IMR-90 (cell line): ENCODE measurements at regions not wholly inside any gene's neighbourhood (a gene's known extent, or its start where the extent isn't known, plus 50 kb on each side); places are given as distances from the start of the nearest gene placed in this dataset. TPM values are rescaled to one million over a fixed set of nuclear protein-coding genes. Genes with fewer than 3 reads are reported as not detected.
"Not testable (repeated sequence)": the region's sequence is repeated elsewhere in the genome, so short reads cannot be mapped to it uniquely, and the experiment has no call there.

Source experiments
- ATAC-seq: fragments of 200-7000 bp; cut with Tn5 transposase; 2 replicates; pipeline ENCODE4 v1.9.1; 2020; ENCODE audit warnings: low read depth, mild to moderate bottlenecking, moderate library complexity
- BruUV-seq: library from RNA; stranded (reverse); fragments of 400-500 nt; replicated peaks from 2 replicates; lab custom pipeline; 2021; lab: Mats Ljungman, UMichigan
- CTCF ChIA-PET: fragments of 300-600 bp; formaldehyde crosslinking; extraction: SDS; loops from one replicate; lab custom pipeline; 2021; ENCODE audit warnings: antibody characterized with exemption; lab: Yijun Ruan, JAX
- POLR2A ChIA-PET: fragments of 300-600 bp; sonication (Branson Sonifier 250); formaldehyde crosslinking; loops from one replicate; lab custom pipeline; 2022; ENCODE audit warnings: antibody characterized with exemption; ENCODE audit not compliant: unreplicated experiment; lab: Charles Lee
- DNase-seq: peaks from one replicate; pipeline ENCODE4 v3.0.0; 2013
- H2AFZ ChIP-seq: replicated peaks from 2 replicates; pipeline ENCODE3; 2013; ENCODE audit warnings: low read length, mild to moderate bottlenecking; ENCODE audit not compliant: poor library complexity
- H2AK5ac ChIP-seq: 2 replicates; pipeline ENCODE4 v1.6.1; 2013; ENCODE audit warnings: low read depth, low read length, inconsistent platforms
- H2AK9ac ChIP-seq: replicated peaks from 2 replicates; pipeline ENCODE3; 2013; ENCODE audit warnings: mild to moderate bottlenecking, low read depth, low read length, moderate library complexity; ENCODE audit not compliant: poor library complexity
- H2BK120ac ChIP-seq: 2 replicates; pipeline ENCODE4 v1.6.1; 2013; ENCODE audit warnings: low read depth, low read length, inconsistent platforms
- H2BK15ac ChIP-seq: 3 replicates; pipeline ENCODE4 v1.6.1; 2013; ENCODE audit warnings: low read depth, low read length, inconsistent platforms
- H2BK20ac ChIP-seq: 2 replicates; pipeline ENCODE4 v1.6.1; 2013; ENCODE audit warnings: low read depth, mild to moderate bottlenecking, inconsistent platforms, low read length, moderate library complexity
- H2BK5ac ChIP-seq: 2 replicates; pipeline ENCODE4 v1.6.1; 2013; ENCODE audit warnings: mild to moderate bottlenecking, low read depth, low read length, inconsistent platforms; ENCODE audit not compliant: poor library complexity, severe bottlenecking
- H3K14ac ChIP-seq: replicated peaks from 2 replicates; pipeline ENCODE4 v1.6.1; 2013; ENCODE audit warnings: low read depth, low read length, inconsistent platforms
- H3K18ac ChIP-seq: 2 replicates; pipeline ENCODE4 v1.6.1; 2013; ENCODE audit warnings: low read depth, low read length, control low read depth
- H3K23ac ChIP-seq: 2 replicates; pipeline ENCODE4 v1.6.1; 2013; ENCODE audit warnings: low read depth, low read length, inconsistent platforms
- H3K27ac ChIP-seq: 2 replicates; pipeline ENCODE4 v1.5.1; 2013; ENCODE audit warnings: mild to moderate bottlenecking, control low read depth, low read length; ENCODE audit not compliant: insufficient read depth
- H3K27me3 ChIP-seq: 2 replicates; pipeline ENCODE4 v1.6.1; 2013; ENCODE audit warnings: low read length; ENCODE audit not compliant: control insufficient read depth, insufficient read depth
- H3K36me3 ChIP-seq: 2 replicates; pipeline ENCODE4 v1.6.1; 2013; ENCODE audit warnings: low read length, mixed read lengths; ENCODE audit not compliant: control insufficient read depth, insufficient read depth
- H3K4ac ChIP-seq: 2 replicates; pipeline ENCODE4 v1.6.1; 2013; ENCODE audit warnings: low read depth, low read length, inconsistent platforms
- H3K4me1 ChIP-seq: 2 replicates; pipeline ENCODE4 v1.6.1; 2013; ENCODE audit warnings: low read length, mixed read lengths; ENCODE audit not compliant: control insufficient read depth, insufficient read depth
- H3K4me2 ChIP-seq: 2 replicates; pipeline ENCODE4 v1.6.1; 2013; ENCODE audit warnings: low read depth, mild to moderate bottlenecking, control low read depth, low read length, moderate library complexity
- H3K4me3 ChIP-seq: 2 replicates; pipeline ENCODE4 v1.5.1; 2013; ENCODE audit warnings: low read depth, mild to moderate bottlenecking, control low read depth, low read length, moderate library complexity; ENCODE audit not compliant: insufficient read depth
- H3K56ac ChIP-seq: 2 replicates; pipeline ENCODE4 v1.6.1; 2013; ENCODE audit warnings: low read length, inconsistent platforms; ENCODE audit not compliant: insufficient read depth; ENCODE audit errors: extremely low read depth
- H3K79me1 ChIP-seq, 2 experiments: 2 replicates each; pipeline ENCODE4 v1.6.1; 2013; ENCODE audit warnings: low read length in 2 of 2, inconsistent platforms in 1 of 2, low read depth in 1 of 2
- H3K9ac ChIP-seq: 2 replicates; pipeline ENCODE4 v1.6.1; 2013; ENCODE audit warnings: low read depth, low read length, control low read depth
- H3K9me1 ChIP-seq: 2 replicates; pipeline ENCODE4 v1.6.1; 2013; ENCODE audit warnings: low read length, inconsistent platforms; ENCODE audit not compliant: insufficient read depth
- H3K9me3 ChIP-seq: 2 replicates; pipeline ENCODE4 v1.6.1; 2013; ENCODE audit warnings: low read length; ENCODE audit not compliant: control insufficient read depth, insufficient read depth
- H4K20me1 ChIP-seq: 2 replicates; pipeline ENCODE4 v1.6.1; 2013; ENCODE audit warnings: low read length, inconsistent platforms; ENCODE audit not compliant: insufficient read depth
- H4K5ac ChIP-seq: 2 replicates; pipeline ENCODE4 v1.6.1; 2013; ENCODE audit warnings: mild to moderate bottlenecking, low read depth, low read length, control low read depth
- H4K8ac ChIP-seq, 2 experiments: 2 replicates each; pipeline ENCODE4 v1.6.1; 2013; ENCODE audit warnings: low read depth in 2 of 2, low read length in 2 of 2, control low read depth in 1 of 2, inconsistent platforms in 1 of 2
- H4K91ac ChIP-seq: 2 replicates; pipeline ENCODE4 v1.6.1; 2013; ENCODE audit warnings: low read depth, low read length, inconsistent platforms; ENCODE audit not compliant: insufficient read depth
- WGBS, 2 experiments: methylation state at CpG; one replicate each; pipeline versions ENCODE4 v1.1.5 to v1.1.7; 2013; ENCODE audit warnings: missing lambda C conversion rate in 2 of 2; ENCODE audit not compliant: insufficient read length in 1 of 2; ENCODE audit errors: extremely low coverage in 2 of 2; 5-methylcytosine and 5-hydroxymethylcytosine counted together
- dilution Hi-C: fragments of 300-500 bp; cut with HindIII; formaldehyde crosslinking; loops from one replicate; pipeline ENCODE4 v1.14.3; 2018; ENCODE audit warnings: low sequenced_read_pairs; ENCODE audit not compliant: unreplicated experiment
- in situ Hi-C: fragments of 300-500 bp; cut with MboI; formaldehyde crosslinking; loops from 3 replicates; pipeline ENCODE4 v1.14.3; 2019; ENCODE audit warnings: low sequenced_read_pairs, inconsistent platforms, mixed read lengths
- intact Hi-C: fragments of 100-400 bp; cut with micrococcal nuclease; formaldehyde crosslinking; loops from 2 replicates; pipeline ENCODE4 v1.10.0; 2022
- microRNA-seq, 2 experiments: library from miRNA; stranded (forward) in 1 of 2; unstranded in 1 of 2; fragments of 10-50 nt in 1 of 2; fragments of <30 nt in 1 of 2; gene quantifications in 1 of 2; microRNA quantifications in 1 of 2; one replicate each; pipeline versions ENCODE3 to v1.1.0; 2013 to 2020; ENCODE audit not compliant: insufficient read depth in 1 of 2, insufficient read length in 1 of 2, unreplicated experiment in 1 of 2
- small RNA-seq, 5 experiments: library from RNA; depleted of rRNA; stranded (forward); fragments of <200 nt; gene quantifications; one replicate each; pipeline ENCODE3, GENCODE V24; 2012

- H2BK20ac ChIP-seq, dilution Hi-C loops, H3K9me1 ChIP-seq, H4K91ac ChIP-seq, BruUV-seq, H3K18ac ChIP-seq, CTCF ChIA-PET, H2AK9ac ChIP-seq, H3K4ac ChIP-seq, ATAC-seq, H2BK120ac ChIP-seq, H3K9me3 ChIP-seq, H4K8ac ChIP-seq, H2AFZ ChIP-seq, H3K56ac ChIP-seq, H3K27ac ChIP-seq, H3K4me3 ChIP-seq, H4K5ac ChIP-seq, H3K4me1 ChIP-seq, H2BK15ac ChIP-seq, H3K4me2 ChIP-seq, H3K36me3 ChIP-seq, H2BK5ac ChIP-seq, POLR2A ChIA-PET, DNase-seq, in situ Hi-C loops, H3K27me3 ChIP-seq, intact Hi-C loops, H3K79me1 ChIP-seq, H2AK5ac ChIP-seq, H3K9ac ChIP-seq, H3K14ac ChIP-seq, H3K23ac ChIP-seq, H4K20me1 ChIP-seq: not testable (repeated sequence)
- no CpG with 5 or more reads among the region's 3 CpGs for WGBS, 2 experiments
Observed at GRCh38 chrX:123129805-123130204, 54.3 kb upstream of the GRIA3 start.

Small RNA genes lying in the stretch of these regions (microRNA-seq; reads per million reads assigned to microRNA genes)
- gene MIR3672 (ENCODE audit: insufficient read depth in 1 of 2, insufficient read length in 1 of 2, unreplicated experiment in 1 of 2) (0 reads per million in 2 experiments), gene RF00012 (ENCODE audit: insufficient read depth, insufficient read length) (not detected)

Small RNA genes lying in the stretch of these regions (small RNA-seq; reads per million reads assigned to genes)
- 0 reads per million in 5 experiments for gene MIR3672
- gene RF00012: 0 to 0.04 (median 0) reads per million in 5 experiments
